ENCODE measurements at regions not wholly inside any gene's neighbourhood (a gene's known extent, or its start where the extent isn't known, plus 50 kb on each side); places are given as distances from the start of the nearest gene placed in this dataset.

DNA sequence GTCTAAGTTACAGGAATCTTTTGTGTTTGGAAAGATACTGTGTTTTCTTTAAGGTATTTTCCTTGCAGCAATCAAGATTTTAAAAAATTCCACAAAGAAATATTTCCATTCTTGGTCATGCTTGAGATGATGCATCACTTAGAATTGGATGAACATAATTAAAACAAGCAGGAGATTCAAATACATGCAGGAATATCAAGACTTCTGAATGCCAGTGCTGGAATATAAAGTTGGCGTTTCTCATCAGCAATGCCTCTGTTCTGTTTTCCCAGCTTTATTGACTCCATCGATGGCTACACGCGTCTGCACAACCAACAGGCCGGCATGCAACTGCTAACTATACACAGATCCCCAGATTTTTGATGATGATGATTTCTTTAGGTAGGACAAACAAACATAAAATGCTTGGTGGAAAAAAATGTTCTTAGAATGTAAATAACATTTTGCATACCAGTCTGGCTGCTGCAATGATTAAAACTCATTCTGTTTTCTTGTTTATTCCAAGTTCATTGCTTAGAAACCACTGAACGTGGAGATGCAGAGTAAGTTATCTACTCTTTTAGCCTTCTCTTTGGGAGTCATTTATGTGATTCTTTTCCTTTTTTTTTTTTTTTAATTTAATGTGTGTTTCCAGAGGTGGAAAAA is 91.3 kb upstream of the FAM171A1 start:
- peak; percentile 0 for DNase-seq (ENCODE audit: low read depth)

DNA sequence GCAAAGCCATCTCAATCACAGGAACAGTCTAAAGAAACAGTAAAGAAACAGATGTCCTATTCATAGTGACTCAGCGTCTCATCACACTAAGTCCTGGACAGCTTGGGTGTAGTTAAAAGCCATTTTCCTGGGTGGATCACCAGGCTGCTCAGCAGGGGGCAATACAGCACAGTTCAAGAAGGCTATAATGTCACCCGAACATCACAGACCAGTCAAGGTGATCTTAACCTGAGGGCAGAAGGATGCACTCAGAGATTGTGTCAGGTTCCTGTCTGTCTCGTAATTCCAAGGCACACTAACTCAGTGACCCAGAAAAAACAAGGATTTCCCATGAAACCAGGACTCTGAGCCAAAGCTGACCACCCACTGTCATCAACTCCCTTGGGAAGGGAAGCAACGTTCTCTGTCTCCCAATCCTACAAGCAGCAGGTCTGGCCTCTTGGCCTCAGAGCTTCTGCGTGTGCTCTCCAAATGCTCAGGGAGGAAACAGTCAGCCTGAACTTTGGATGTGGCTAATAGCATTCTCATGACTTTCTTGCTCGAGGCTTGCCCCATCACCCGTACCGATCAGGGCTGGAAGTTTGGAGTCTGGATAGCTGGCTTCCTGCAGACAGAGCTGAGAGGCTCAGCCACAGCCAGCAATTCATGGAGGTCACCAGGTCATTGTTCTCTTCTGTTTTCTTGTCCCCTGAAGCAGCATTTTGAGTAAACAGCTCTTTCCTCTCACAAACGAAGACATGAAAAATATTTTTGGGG is 90.4 kb upstream of the FAM171A1 start:
- peak; percentile 11 for DNase-seq (ENCODE audit: low read depth)

DNA sequence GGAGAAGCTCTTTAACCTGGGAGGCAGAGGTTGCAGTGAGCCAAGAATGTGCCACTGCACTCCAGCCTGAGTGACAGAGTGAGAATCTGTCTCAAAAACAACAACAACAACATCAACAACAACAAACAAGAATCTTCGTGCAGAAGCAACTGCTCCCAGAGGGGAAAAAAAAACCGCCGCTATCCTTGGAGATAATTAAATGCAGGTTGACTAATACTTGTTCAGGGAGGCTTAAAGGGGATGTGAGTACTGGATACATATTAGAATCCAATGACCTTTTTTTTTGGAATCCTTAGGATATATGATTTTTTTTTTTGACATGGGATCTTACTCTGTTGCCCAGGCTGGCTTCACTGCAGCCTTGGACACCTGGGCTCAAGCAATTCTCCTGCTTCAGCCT is 89.6 kb upstream of the FAM171A1 start:
- no peak for DNase-seq (ENCODE audit: low read depth)

DNA sequence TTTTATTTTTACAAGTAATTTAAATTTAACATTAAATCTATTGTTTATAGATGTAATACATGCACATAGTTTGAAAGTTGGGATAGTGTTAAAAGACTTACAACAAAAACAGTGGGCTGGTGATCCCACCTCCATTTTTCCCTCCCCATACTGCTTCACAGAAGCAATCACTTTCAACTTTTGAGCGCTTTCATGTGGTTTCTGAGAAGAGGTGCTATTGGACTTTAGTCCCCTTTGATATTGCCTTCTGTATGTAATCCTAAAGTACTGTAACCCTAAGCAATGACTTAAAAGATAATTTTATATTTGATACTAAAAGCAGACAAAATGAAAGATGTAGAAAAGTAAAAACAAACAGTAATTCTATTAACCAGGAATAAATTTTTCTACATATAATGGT is 88.1 kb upstream of the FAM171A1 start:
- DNase-seq (ENCODE audit: low read depth) = no peak

DNA sequence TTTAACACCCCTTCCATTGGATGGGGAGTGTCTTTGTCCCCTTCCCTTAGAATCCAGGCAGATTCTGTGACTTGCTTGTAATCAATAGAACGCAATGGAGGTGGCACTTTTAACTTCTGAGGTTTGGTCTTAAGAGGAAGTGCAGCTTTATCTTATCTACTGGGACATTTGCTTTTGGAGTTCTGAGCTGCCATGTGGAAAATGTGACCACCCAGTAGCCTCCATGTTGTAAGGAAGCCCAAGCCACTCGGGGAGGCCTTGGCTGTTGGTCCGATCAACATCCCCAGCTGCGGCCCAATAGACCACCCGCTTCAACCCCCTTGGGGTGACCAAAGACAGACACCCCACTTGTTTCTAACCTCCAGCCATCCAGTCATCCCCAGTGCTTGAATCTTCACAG is 86.3 kb upstream of the FAM171A1 start:
- DNase-seq (ENCODE audit: low read depth) = no peak

DNA sequence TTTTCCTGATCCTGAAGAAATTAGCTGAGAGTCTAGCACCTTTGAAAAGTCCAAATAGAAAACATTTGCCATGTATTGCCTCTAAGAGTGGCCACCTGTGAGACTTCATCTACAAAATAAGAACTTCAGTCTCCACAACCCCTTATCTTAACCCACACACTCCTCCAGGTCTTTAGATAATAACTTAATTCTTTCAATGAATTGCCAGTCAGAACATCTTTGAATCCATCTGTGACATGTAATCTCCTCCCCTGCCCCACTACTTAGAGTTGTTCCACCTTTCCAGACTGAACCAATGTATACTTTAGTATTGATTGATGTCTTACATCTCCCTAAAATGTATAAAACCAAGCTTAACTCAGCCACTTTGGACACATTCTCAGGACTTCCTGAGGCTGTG is 84.4 kb upstream of the FAM171A1 start:
- no peak for DNase-seq (ENCODE audit: low read depth)

DNA sequence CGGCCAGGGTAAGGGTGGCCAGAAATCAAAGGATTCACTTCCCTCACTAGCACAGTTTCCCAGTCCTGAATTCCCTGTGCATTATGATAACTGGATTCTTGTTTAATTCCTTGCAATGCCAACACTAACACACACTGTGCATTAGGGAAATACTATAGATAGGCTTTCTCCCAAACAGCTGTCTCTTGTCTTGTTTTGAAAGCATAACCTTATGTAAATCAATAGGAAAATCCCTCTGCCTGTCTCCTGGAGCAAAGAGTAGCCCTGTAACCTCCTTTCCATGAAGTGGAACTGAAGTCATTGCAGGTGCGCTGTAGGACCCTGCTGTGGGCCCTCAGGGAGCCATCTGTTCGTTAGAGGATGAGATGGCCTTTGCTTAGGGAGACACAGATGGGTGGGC is 82.8 kb upstream of the FAM171A1 start:
- no peak for DNase-seq (ENCODE audit: low read depth)

DNA sequence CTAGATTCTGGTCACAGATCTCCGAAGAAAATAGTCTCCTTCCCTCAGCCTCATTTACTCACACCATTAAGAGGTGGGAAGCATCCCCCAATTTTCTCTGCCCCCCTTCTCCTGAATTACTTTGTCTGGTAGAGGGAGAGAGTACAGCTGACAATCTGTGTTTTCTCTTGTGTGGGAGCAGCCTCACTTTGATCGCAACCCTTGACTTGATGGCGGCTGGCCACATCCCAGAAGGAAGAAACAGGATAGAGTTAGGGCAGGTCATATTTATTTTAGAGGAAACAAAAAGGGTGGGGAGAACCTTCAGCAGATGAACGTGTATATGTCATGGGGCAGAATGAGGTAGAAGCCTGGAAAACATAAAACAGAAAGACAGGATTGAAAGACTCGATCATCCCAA is 82.4 kb upstream of the FAM171A1 start:
- no peak for DNase-seq (ENCODE audit: low read depth)

DNA sequence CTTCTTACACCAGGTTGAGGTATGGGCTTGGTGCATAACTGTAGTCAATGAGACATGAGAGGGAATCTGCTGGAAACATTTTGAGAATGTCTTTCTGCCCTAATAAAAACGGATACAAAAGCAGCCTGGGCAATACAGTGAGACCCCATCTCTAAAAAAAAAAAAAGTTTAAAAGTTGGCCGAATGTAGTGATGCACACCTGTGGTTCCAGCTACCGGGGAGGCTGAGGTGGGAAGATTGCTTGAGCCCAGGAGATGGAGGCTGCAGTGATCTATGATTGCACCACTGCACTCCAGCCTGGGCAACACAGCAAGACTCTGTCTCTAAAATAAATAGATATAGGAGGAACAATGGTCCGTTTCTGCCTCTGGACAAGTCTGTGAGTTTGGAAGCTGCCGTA is 81.5 kb upstream of the FAM171A1 start:
- DNase-seq (ENCODE audit: low read depth) = no peak

DNA sequence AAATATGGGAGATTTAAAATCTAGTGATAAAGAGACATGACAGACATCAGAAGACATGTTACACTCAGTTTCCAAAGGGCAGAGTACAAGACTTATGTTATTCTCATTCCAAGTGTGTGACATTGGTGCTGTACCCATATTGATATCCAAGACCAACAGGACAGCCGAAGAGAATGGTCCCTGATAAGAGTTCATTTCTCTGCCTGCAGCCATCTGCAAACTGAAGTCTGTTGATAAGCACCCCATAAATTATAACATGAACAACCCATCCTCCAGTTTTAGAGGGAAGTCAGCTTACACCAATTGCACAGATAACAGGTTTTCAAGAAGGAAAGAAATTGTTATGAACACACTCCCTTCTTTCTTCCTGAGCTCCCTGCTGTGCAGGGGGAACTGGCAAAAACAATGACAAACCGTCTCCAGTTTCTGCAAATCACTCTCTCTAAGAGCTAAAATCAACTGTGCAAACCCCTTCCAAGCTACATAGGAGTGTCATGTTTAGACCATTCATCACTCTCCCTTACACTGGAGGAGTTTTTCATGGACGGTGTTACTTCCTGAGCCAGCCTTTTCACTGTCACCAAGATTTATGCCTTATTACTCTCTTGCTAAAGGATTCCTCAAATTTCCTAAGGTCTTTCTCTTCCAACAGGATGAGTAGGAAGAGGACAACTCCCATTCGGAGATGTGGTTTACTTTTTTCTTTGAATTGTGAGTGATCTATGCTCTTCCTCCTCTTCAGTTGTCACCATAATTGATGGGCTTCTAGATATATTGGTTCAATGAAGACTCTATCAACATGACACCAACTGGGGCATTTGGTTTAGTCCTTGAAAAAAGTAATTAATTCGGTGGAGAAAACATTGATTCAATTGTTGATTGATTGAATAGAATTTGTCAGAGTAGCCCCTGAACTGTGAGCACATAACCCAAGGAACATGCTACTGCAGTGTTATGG is 80.3 kb upstream of the FAM171A1 start:
- no peak for DNase-seq (ENCODE audit: low read depth)

DNA sequence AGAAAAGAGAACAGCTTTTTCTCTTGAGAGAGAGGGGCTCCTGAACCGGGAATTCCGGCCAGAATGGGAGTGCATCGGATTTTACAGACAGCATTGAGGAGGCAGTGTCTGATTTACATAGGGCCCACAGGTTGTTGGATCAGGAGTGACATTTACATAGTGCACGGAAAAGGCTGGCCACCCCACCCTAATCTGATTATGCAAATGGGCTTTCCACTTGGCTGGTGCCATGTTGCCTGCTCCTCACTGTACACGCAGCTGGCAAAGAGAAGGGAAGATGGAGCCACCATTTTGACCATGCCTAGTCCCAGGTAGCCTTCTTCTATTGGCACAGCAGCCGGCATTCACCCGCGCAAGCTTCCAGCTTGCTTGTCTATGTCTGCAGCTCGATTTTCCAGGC is 77.5 kb upstream of the FAM171A1 start:
- no peak for DNase-seq (ENCODE audit: low read depth)

DNA sequence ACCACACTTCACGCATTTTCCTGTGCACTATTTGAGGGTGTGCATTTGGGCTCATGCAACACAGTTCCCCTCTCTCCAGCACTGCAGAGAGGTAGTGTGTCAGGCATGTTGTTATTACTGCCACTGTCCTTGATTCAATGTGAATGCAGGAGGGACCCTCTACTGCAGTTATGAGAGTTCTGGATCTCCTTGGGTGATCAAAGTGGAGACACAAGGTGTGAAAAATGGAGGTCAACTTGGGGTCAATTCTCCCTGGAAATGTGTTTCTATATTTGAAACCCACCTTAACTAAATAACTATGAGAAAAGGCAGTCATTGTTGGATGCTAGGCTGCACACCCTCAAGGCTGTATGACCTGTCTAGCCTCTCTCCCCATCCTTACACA is 73.9 kb upstream of the FAM171A1 start:
- no peak for DNase-seq (ENCODE audit: low read depth)

DNA sequence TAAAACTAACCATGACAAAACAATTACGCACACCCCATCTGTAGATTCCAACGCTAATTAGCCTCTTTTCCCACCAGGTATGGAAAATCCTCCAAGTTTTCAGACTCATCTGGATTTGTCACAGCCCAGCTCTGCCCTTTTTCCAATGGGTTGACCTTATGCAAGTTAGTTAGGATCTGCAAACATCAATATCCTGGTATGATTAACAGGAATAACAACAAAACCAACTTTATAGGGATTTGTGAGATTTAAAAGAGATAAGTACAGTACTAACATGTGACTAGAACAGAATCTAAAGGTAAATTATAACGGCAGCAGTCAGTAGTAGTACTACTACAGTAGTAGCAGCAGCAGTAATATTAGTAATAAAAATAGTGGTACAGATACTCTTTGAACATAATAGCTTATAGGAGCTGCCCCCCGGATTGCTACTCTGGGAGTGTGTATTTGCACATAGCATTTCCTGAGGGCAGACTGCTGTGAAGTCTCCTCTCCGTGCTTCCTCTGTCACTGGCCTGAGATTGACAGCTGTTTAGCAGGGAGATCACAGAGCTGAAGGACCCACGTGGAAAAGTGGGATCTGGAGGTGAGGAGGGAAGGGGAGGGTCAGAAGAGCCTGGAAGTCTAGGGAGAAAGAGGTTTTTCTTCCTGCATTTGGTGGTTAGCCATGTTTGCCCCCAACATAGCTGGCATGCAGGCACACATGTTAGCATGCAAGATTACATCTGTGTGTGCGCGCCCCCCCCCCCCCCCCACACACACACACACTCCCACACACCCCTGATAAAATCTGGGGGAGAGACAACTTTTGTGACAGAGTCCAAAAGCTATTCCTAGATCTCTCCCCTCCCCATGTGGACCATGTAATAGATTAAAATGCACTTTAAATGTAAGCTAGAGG is 73.3 kb upstream of the FAM171A1 start:
- DNase-seq (ENCODE audit: low read depth) = no peak

DNA sequence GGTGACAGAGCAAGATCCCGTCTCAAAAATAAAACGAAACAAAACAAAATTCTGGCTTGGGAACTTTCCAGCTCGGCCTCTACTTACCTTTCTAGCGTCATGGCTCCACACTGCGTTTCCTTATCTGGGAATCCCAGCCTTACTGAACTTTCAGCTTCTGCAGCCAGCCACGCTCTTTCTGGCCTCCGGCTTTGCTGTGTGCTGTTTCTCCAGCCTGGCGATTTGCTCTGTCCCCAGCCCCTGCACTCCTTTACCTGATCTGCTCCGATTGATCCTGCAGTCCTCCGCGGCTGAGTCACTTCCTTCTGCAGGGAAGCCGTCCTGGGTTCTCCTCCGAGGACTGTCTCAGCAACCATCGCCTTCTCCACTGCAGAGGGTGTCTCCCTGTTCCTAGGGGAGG is 71.0 kb upstream of the FAM171A1 start:
- DNase-seq (ENCODE audit: low read depth) = no peak

DNA sequence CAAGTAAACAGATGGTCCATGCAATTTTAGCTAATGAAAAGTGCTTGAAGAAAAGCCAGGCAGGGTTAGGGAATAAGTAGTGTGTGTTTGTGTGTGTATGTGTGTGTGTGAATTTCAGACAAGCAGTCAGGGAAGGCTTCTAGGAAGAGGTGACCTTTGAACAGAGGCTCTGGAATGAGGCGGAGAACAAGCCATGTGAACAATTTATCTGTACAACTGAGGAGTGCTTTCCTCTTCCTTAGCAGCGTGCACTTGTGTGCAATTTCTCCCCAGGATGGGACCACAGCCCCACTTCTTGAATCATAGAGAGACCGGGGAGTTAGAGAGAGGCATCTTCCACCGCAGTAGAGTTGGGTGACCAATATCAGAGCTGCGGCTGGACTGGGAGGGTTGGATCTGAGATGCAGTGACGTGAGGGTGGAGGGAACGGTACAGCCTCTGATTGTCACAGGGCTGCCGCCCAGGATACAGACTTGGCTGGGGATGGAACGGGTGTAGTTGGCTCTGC is 69.2 kb upstream of the FAM171A1 start:
- no peak for DNase-seq (ENCODE audit: low read depth)

DNA sequence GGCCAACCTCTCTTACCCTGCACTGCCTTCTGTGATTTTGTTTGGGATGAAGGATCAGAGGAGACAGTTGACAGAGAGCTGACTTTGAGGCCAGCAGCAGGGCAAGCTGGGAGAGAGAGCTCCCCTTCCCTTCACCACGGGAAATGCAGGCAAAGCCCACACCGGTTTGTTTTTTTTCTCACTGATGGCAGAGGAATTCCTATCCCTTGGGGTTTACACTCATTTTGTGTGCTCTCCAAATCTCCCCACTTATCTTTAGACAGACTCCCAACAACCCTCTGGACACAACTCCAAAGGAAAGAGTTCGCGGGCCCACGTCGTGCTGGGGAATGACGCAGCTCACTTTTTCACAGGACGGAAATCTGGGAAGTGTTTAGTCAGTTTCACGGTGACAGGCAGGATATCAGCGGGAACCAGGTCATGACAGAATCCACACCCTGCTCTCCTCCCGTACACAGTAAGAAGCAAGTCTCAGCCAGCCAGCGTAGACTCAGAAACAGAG is 68.3 kb upstream of the FAM171A1 start:
- no peak for DNase-seq (ENCODE audit: low read depth)

DNA sequence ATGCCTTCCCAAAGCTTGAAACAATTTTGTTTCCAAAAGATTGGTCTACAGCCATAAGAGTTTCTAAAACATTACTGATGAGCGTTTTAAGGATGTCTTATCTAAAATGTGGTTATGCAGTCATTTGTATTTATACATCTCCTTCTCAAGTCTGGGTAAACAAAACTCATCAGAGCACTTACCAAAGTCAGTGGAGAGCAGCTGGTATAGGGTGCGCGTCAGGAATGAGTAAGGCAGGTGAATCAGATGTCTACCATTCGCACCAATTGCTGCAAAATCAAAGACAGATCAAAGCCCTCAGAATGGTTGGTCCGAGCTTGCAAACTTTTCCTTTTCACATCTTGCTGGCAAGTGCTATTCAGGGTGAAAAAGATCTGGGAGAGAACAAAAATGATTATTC is 65.6 kb upstream of the FAM171A1 start:
- DNase-seq (ENCODE audit: low read depth) = no peak

DNA sequence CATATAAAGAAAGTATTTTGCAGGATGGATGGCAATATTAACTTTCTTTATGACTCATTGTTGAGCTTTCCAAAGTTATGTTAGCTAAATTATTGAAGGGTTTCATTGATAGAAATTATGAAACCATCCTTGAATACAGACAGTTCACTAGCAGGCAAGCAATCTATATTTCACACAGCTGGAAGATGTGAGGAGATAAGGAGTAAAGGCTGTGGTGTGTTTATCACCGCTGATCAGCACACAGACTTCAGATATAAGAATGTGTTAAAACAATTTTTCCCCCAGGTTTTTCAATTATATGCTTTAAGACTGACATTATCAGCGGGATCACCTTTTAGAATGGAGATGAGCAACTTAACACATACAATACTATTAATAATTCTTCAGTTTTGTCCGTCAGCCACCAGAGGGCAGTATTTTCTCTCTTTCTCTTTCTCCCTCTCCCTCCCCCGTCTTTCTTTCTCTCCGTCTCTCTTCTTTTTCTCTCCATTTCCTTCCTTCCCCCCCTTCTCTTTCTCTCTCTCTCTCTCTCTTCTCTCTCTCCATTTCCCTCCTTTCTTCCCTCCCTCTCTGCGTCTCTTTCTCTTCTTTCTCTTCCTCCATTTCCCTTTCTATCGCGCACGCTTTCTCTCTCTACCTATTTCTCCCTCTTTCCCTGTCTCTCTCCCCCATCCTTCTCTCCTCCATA is 62.9 kb upstream of the FAM171A1 start:
- no peak for DNase-seq (ENCODE audit: low read depth)

DNA sequence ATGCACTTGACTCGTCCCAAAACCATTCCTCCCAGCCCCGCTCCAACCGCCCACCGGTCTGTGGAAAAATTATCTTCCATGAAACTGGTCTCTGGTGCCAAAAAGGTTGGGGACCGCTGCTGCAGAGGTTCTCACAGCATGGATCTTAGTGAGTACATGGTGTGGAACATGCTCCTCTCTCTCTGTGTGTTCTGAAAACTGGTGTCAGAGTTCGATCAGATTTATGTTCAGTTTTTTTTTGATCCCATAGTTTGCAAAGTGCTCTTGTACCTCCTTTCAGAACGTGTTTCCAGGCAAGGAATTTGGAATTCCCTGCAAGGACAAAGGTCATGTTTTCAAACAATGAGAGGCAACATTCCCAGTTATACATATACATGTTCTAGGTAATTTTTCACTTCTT is 61.2 kb upstream of the FAM171A1 start:
- DNase-seq (ENCODE audit: low read depth) = no peak

DNA sequence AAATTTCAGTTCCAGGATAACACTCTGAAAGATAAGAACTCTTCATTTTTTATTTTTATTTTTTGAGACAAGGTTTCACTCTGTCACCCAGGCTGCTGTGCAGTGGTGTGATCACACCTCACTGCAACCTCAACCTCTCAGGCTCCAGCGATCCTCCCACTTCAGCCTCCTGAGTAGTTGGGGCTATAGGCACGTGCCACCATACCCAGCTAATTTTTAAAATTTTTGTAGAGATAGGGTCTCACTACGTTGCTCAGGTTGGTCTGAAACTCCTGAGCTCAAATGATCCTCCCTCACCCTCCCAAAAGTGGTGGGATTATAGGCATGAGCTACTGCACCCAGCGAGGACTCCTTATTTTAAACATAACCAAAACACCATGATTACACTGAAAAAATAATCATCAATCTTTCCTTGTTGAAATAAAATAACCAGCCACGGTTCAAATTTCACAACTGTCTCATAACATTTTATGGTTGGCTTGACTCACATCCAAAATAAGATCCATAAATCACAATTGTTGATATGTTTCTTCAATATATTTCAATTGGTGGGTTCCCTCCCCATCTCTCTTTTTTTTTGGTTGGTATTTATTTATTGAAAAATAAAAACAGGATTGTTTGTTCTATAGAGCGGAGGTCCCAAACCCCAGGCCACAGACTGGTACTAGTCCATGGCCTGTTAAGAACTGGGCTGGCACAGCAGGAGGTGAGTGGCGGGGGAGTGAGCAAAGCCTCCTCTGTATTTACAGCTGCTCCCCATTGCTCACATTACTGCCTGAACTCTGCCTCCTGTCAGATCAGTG is 60.1 kb upstream of the FAM171A1 start:
- DNase-seq (ENCODE audit: low read depth) = no peak
